ENCODE measurements at regions not wholly inside any gene's neighbourhood (a gene's known extent, or its start where the extent isn't known, plus 50 kb on each side); places are given as distances from the start of the nearest gene placed in this dataset.
A peak's percentile ranks its signal among the peaks of the same experiment; 100 is the strongest.

DNA sequence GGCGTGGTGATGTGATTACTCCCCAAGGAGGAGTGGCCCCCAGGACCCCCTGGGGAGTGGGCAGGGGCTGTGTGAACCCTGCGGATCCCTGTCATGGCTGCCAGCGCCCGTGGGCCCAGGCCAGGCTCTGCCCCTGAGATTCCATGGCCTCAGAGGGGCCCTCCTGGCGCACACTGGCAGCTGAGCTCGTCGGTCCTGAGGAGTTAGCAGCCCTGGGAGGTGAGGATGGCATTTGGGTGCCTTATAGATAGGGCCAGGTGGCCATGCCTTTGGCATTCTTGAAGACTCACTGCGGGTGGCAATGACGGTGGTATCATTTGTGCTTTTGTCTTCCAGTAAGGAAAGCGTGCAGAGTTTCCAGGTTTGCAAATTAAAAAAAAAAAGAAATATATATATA lies 146.8 kb upstream of the GSE1 start:
- no peak for DNase-seq

DNA sequence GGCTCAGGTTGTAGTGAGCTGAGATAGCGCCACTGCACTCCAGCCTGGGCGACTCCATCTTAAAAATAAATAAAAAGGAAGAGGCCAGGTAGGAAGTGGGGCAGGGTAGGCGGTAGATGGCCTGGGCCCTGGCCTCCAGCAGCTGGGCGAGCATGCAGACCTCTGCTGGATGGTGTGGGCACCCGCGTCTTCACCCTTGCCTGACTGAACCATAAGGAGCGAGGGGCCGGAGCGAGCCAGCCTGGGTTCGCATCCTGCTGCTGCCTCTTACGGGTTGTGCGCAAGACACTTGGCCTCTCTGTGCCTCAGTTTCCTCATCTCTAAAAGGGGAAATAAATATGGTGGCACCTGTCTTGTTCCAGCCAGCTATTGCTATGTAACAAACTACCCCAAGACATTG lies 146.1 kb upstream of the GSE1 start:
- DNase-seq: no peak

DNA sequence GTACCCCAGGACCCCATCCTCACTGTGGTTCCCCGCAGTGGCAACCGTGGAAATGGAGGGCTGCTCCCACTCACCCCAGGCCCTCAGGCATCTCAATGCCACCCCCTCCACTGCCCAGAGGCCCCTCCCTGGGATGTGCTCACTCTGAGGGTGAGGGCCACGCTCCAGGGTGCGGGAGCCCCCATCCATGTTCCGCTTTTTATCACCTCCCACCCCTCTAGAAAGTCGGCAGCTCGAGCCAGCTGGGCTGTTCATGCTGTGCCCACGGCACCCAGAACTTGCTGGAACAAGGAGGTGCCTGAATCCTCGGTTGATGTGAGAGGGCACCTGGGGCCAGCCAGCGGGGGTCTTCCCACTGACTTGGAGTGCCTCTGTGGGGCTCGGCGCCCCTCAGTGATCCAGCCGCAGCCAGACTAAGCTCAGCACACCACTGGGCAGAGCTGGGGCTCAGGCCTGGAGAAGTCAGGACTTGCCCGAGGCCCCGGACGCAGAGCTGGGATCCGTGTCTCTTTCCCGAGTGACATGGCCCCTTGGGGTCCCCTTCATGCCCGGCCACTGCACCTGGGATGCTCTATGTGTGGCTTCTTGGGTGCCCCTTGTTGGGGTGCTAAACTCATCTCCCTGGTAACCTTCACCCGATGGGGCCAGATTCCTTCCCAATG lies 143.1 kb upstream of the GSE1 start:
- DNase-seq: no peak

DNA sequence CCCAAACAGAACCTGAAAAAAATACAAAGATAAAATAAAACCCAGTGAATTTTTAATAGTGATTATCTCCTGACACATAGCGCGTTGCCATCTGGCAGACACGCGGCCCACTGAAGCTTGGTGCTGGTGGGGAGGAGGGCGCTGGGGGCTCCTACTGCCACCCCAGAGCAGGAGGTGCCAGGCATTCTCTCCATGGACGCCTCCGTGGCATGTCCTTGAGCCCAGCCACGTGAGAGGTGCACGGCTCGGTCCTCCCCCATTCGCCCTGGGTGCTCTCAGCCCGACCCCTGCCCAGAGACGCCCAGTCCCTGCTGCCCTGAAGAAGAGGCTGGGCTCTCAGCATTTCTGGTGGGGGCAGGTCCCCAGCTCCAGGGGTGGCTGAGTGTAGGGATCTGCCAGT lies 142.2 kb upstream of the GSE1 start:
- no peak for DNase-seq

DNA sequence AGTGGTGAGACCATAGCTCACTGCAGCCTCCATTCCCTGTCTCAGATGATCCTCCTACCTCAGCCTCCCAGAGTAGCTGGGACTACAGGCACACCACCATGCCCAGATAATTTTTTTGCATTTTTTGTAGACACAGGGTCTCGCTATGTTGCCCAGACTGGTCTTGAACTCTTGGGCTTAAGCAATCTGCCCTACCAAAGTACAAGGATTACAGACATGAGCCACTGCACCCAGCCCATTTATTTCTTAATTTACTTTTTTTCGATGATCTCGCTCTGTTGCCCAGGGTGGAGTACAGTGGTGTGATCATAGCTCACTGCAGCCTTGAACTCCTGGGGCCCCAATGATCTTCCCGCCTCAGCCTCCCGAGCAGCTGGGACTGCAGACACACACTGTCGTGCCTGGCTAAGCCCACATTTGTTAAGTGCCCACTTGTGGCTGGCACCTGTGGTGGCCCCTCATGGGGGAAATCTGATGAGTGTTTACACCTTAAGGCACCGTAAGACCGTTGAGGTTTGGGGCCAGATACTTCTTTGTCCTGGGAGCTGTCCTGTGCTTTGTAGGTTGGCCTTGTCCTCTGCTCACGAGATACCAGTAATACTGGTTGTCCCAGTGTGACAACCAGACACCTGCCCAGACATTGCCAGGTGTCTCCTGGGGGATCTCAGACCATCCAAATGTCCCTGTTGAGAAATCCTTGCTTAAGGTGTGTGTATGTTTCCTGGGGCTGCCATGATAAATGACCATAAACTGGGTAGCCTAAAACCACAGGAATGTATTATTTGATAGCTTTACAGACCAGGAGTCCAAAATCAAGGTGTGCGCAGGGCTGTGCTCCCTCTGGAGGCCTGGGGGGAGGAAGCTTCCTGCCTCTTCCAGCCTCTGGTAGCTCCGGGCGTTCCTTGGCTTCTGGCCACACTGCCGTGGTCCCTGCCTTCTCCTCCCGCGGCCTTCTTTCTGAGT lies 141.4 kb upstream of the GSE1 start:
- no peak for DNase-seq

DNA sequence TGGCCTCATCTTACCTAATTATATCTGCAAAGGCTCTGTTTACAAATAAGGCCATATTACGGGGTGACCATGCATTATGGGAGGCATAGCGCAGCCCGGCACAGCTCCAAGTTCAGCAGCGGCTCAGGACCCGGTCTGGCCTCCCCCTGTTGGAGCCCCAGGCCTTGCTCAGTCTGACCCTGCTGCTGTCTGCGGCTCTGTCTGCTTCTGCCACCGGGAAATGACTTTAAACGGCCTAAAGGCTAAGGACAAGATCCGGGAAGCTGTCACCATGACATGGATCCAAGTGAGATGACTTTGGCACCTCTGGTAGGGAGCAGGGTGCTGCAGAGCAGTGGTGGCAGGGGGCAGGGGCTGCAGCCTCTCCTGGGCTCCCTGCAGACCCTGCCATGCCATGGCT lies 140.6 kb upstream of the GSE1 start:
- no peak for DNase-seq

DNA sequence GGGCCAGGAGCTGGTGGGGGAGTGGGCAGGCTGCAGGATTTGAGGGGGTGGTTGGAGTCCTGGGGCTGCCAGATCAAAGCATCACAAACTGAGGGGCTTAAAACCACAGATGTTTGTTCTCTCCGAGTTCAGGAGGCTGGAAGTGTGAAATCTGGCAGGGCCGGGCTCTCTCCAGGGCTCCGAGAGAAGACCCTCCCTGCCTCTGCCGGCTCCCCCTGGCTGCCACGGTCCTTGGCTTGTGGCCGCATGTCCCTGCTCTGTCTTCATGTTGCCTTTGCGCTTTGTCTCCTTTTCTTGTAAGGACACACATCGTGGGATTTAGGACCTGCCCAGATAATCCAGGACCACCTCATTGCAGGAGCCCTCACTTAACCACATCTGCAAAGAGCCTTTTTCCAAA lies 139.8 kb upstream of the GSE1 start:
- no peak for DNase-seq

DNA sequence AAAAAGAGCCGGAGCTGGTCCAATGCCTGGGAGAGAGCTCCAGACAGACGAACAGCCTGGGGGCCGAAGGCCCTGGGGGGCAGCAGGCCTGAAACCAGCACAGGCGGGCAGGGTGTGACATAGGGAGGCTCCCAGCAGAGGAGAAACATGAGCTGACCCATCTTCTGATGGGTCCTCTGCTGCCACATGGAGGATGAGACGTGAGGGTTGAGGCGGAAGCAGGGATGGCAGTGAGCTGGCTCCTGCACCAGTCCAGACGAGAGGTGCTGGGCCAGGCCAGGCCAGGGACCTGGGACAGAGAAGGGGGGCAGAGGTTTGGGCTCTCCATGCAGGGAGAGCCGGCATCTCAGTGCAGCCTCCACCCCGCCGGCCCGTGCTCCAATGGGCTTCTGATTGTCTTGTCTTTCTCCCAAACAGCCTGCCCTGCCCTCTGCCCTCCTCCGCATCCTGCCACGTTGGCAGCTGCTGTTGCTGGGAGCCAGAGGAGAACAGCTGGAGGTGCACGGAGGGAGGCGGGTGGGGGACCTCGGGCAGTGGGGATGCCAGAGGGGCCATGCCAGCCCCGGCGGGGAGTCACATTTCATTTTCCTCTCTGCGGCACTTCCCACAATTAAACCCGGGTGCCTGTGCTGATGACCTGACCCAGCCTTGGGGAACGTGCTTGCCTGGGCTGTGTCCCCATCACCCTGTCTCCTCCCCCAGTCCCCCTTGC lies 139.1 kb upstream of the GSE1 start:
- no peak for DNase-seq

DNA sequence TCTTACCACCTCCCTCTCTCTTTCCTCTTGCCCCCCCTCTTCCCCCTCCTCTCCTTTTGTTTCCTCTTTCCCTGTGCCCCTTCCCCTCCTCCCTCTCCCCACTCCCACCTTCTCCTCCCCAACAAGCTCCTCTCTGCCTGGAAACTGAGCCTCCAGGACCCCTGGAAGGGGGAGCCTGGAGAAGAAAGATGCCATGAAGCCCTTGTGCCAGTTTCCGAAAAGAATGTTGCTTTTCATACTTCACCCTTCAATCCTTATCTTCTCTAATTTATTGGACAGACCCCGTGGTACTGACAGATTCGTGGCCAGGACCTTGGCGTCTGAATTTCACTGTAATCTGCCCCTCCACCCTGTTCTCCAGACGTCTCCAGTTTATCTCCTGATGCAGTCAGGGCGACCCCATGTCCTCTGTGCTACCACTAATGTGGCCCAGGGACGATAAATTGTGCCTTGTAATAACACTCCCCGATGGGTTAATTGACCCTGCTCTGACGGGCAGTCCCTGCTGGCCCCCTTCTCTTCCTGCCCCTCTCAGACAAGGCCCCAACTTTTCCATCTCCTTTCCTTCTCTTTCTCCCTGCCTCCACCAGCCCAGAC lies 138.4 kb upstream of the GSE1 start:
- DNase-seq: no peak

DNA sequence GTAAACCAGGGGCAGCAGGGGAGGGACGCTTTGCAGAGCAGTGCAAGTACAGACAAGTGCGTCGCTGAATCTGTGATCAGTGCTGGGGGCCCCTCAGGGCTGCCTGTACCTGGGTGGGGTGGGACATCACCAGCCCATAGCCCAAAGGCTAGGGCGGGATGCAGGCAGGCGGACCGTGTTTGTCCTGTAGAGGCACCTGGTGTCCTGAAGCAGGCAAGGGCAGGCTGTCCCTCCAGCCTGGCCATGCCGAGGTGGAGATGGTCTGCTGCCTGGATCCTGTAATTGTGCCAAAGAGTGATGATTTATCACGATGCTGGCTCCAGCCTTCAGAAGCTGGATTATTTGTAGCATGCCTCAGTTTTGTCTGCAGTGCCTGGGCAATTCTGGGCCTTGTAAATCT lies 137.9 kb upstream of the GSE1 start:
- no peak for DNase-seq

DNA sequence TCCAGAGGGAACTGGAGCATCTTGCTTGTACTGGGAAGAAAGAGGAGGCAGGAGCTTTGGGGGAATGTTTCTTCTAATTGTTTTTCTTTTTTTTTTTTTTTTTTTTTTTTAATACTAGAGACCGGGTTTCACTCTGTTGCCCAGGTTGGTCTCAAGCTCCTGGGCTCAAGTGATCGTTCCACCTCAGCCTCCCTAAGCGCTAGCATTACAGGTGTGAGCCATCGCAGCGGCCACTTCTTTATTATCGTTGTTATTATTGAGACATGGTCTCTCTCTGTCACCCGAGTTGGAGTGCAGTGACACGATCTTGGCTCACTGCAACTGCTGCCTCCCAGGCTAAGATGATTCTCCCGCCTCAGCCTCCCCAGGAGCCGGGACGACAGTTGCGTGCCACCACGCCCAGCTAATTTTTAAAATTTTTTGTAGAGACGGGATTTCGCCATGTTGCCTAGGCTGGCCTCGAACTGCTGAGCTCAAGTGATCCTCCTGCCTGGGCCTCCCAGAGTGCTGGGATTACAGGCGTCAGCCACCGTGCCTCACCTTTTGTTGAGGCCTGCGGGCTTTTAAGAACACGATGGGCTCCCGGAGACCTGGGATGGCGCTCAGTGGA lies 137.3 kb upstream of the GSE1 start:
- no peak for DNase-seq

DNA sequence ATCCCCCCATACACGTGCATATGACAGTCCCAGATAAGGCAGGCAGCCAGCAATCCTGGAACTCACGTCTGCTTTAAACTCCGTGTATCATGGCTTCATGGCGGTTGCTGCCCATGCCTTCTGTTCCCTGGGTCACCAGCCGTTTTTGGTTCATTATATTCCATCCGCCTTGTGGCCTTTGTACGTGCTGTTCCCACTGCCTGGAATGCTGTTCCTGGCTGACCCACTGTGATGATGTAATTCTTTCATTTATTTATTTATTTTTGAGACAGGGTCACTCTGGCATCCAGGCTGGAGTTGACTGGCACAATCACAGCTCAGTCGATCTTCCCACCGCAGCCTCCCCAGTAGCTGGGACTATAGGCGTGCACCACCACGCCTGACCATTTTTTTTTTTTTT lies 136.7 kb upstream of the GSE1 start:
- DNase-seq: no peak

DNA sequence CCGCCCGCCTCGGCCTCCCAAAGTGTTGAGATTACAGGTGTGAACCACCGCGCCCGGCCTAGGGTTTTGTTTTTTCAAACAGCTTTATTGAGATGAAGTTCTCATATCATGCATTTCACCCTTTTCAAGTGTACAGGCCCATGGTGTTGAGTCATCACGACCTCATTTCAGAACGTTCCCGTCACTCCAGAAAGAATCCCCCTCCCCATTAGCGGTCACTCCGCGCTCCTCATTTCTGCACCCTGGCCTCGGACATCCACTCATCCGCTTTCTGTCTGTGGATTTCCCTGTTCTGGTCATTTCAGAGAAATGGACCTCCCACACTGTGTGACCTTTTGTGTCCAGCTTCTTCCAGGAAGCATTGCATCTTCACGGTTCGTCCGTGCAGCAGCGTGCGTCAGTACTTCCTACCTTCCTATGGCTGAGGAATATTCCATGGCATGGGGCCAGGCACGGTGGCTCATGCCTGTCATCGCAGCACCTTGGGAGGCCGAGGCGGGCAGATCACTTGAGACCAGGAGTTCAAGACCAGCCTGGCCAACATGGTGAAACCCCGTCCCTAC lies 135.2 kb upstream of the GSE1 start:
- no peak for DNase-seq

DNA sequence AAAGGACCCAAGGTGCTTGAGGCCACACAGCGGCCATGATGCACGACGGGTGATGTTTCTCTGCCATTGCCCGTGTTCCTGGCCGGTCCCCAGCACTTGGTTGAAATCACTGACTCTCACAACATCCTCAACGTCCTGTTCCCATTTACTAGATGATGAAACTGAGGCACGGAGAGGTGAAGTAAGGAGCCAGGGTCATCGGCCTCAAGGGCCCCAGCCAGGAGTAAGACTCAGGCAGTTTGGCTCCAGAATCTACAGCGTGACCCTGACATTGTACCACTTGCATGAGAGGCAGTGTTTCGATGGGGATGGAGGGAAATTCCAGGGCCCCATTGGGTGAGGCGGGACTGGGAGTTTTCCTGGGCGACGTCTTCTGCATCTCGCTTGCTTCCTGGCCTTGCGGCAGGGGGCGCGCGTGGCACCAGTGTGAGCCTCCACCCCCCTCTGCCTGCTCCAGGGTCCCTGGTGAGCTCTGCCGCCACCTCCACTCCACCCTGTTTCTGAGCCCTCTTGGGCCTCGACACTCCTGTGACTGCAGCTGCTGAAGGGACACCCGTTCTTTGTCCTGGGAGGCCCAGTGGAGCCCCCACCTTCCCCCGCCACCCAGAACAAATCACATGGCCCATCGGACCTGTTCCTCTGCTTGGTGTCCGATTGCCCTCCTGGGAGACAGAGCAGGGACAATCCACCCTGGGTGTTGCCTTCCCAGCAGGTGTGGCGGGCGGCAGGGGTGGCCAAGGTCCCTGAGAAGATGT lies 133.0 kb upstream of the GSE1 start:
- peak; percentile 11 for DNase-seq

DNA sequence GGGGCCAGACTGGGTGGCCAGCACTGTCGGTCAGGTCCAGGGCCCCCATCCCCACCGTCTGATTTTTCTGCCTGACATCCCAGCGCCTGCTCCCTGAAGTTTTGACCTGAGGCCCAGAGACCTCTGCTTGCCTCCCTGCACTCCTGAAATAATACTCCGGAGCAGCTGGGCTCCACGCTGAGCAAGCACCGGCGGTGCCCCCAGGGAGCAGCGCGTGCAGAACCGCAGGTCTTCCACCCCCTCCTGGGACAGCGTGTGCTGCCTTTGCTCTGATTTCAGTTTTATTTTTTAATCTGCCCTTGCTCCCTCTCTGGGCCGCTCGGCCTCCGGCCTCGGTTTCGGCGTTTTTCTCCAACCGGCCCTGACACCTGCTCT lies 132.4 kb upstream of the GSE1 start:
- DNase-seq: no peak

DNA sequence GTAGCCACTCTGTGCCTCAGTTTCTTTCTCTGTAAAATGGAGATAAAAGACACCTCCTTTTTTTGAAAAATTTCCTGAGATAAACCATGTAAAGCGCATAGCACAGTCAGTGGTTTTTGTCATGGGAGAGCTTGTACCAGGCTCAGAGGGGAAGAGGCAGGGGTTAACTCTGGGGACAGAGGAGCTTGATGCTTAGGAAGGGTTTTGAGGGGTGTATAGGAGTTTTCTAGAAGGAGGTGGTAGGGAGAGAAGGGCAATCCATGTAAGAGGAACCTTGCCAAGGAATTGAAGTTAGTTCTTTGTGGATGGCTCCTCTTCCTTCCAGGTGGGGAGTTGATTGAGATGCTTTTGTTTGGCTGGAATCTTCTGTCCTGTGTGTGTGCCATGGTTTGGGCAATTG lies 131.9 kb upstream of the GSE1 start:
- DNase-seq: no peak

DNA sequence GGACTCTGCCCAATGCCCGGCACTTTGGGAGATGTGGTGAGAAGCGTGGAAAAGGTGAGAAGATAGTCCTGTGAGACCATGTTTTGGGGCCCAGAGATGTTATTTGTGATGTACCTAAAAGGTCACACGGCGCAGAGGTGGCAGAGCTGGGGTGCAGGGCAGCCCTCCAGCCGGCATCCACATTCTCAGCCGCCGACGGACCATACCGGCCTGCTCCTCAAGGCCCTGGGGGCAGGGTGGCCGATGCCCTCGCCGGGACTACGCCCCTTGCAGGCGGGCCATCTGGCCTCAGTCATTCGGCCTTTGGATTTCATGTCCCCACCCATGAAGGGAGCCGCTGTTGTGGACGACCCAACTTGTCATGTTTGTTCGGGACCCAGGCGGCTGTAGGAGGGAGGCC lies 131.4 kb upstream of the GSE1 start:
- no peak for DNase-seq

DNA sequence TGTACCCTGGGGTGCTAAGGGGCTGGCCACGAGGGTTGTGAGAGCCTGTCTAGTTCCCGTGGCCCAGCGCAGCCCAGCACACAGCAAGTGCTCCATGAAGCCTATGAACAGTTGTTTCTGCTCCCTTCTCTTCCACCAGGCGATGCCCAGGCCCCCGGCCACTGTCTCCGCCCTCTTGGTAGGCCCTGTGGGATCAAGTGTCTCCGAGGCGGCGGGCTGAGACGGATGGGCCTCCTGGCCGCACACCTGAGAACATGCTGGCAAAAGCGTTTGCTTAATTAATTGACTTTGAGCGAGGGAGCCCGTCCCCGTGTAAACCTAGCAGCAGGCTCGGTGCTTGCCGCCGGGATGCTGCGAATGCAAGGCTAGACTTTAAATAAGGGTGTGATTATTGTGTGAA lies 129.7 kb upstream of the GSE1 start:
- no peak for DNase-seq

DNA sequence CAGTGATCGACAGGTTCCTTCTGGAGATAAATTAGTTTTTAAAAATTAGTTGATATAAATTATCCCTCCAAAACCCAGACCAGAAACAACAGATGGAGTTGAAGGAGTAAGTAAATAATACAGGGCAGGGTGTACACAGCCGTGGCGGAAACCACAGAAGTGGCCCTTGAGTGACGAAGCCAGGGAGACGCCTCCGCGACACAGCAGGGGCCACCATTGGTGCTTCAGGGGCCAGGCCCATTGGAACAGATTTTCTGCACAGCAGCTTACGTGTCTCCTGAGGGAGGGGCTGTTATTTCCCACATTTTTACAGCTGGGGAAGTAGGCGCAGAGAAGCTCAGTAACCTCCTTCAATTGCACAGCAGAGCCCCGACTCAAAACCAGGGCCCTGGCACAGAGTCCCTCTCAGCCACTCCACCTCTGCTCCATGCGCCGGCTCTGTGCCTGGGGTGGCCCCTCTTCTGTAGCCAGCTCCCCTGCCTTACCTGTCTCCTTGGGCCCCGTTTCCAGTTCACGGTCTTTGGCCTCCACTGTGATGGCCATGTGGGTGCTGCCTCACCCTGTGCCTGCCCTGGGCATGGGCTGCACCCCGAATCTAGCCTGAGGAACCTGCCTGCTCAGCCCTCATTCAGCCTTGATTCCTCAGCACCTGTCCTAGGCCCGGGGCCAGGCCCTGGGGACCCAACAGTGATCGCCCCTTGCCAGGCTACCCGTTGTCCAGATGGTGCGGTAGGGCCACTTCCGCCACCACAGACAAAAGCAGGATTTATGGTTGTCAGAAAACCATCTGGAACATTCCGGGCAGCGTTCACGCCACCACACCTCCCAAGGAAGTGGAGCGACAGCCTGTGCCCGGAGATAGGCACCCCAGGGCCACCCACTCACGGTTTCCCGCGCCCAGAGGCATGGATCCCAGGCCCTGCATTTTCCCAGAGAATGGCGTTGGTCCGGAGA lies 128.5 kb upstream of the GSE1 start:
- DNase-seq: no peak

DNA sequence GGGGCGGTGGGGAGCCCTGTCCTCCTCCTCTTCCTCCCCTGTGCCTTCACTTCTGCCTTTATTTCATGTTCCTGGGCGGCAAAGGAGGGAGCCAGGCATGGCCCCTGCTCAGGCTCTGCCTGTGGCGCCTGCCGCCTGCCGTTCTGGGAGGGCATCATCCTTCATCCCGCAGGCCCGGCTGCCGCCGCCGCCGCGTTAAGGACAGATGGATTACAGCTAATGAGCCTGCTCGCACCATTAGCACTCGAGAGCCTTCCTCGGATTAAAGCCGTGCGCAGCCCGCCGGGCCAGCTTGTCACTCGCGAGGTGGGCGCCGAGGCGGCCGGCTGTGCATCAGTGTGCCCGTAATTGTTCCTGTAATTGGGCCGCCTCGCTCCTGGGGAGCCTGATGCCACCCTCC lies 127.7 kb upstream of the GSE1 start:
- no peak for DNase-seq

Measured in CD4-positive, alpha-beta T cell treated with Interleukin-12 subunit alpha and Interleukin-12 subunit beta, for 1 hour (primary cell).